Raji (cell line): ENCODE measurements at regions not wholly inside any gene's neighbourhood (a gene's known extent, or its start where the extent isn't known, plus 50 kb on each side); places are given as distances from the start of the nearest gene placed in this dataset.

ENCODE experiments used
- POLR2A ChIP-seq: IDR thresholded peaks from 2 replicates; pipeline ENCODE4 v1.6.1; 2011; ENCODE audit warnings: low read depth, low read length, control low read depth; ENCODE audit not compliant: insufficient read depth

- no peak; the same call in 1 of the 2 replicates for TF ChIP-seq POLR2A
Measured at GRCh38 chr14:105739331-105740102, 213.1 kb downstream of the TMEM121 start.

- no peak for TF ChIP-seq POLR2A
Measured at GRCh38 chr14:105742531-105742848, 216.1 kb downstream of the TMEM121 start.

GRCh38 chr14:105745433-105746123, 219.2 kb downstream of the TMEM121 start:
- no peak for TF ChIP-seq POLR2A

GRCh38 chr14:105746124-105746514, 219.7 kb downstream of the TMEM121 start:
- TF ChIP-seq POLR2A: no peak

GRCh38 chr14:105748204-105748578, 221.8 kb downstream of the TMEM121 start:
- TF ChIP-seq POLR2A: no peak

GRCh38 chr14:105760691-105761344, 234.4 kb downstream of the TMEM121 start:
- TF ChIP-seq POLR2A: no peak

GRCh38 chr14:105761842-105762241, 235.5 kb downstream of the TMEM121 start:
- TF ChIP-seq POLR2A: no peak

- TF ChIP-seq POLR2A: no peak
Measured at GRCh38 chr14:105765893-105766614, 239.7 kb downstream of the TMEM121 start.

- TF ChIP-seq POLR2A: no peak
Measured at GRCh38 chr14:105767315-105767714, 240.9 kb downstream of the TMEM121 start.

GRCh38 chr14:105773584-105773983, 247.2 kb downstream of the TMEM121 start:
- TF ChIP-seq POLR2A: no peak

- no peak for TF ChIP-seq POLR2A
Measured at GRCh38 chr14:105774001-105774400, 247.6 kb downstream of the TMEM121 start.

GRCh38 chr14:105776924-105777323, 250.5 kb downstream of the TMEM121 start:
- no peak for TF ChIP-seq POLR2A

- no peak for TF ChIP-seq POLR2A
Measured at GRCh38 chr14:105783707-105784106, 257.3 kb downstream of the TMEM121 start.

GRCh38 chr14:105793836-105794235, 267.5 kb downstream of the TMEM121 start:
- no peak for TF ChIP-seq POLR2A

GRCh38 chr14:105797546-105797945, 271.2 kb downstream of the TMEM121 start:
- no peak for TF ChIP-seq POLR2A

GRCh38 chr14:105805701-105806100, 279.3 kb downstream of the TMEM121 start:
- TF ChIP-seq POLR2A: no peak

GRCh38 chr14:105806568-105806967, 280.2 kb downstream of the TMEM121 start:
- no peak for TF ChIP-seq POLR2A
